ENCODE measurements at regions not wholly inside any gene's neighbourhood (a gene's known extent, or its start where the extent isn't known, plus 50 kb on each side); places are given as distances from the start of the nearest gene placed in this dataset.

GRCh38 chr15:97234851-97235610 is 725.5 kb upstream of the ARRDC4 start:
- no peaks in the 10 kb centered on the region for H4K20me1 ChIP-seq (ENCODE audit: insufficient read depth, low read length)
- no peaks in the 10 kb centered on the region for H3K79me2 ChIP-seq (ENCODE audit: insufficient read depth, low read length)
- no peak overlapping the region for H3K9ac ChIP-seq (ENCODE audit: low read depth, low read length)
- H3K27ac ChIP-seq (ENCODE audit: low read length), result no peak overlapping the region
- H3K4me1 ChIP-seq (ENCODE audit: insufficient read depth, low read length), result no peaks in the 10 kb centered on the region
- peak; percentile 32 for DNase-seq
- peaks cover 4% of the 10 kb centered on the region for H3K27me3 ChIP-seq (ENCODE audit: insufficient read depth, low read length, poor library complexity)
- no peak overlapping the region for H3K4me2 ChIP-seq (ENCODE audit: insufficient read depth, low read length)
- H3K9me3 ChIP-seq (ENCODE audit: insufficient read depth, low read length, severe bottlenecking), result no peaks in the 10 kb centered on the region
- no peak overlapping the region for H3K4me3 ChIP-seq (ENCODE audit: low read depth in 1 of 2, low read length in 2 of 2)
- no peaks in the 10 kb centered on the region for H3K36me3 ChIP-seq (ENCODE audit: insufficient read depth, low read length)
- TF ChIP-seq CTCF (IDR thresholded peaks at IDR 0.05; ENCODE audit: borderline replicate concordance, extremely low read depth, low read length, poor library complexity, severe bottlenecking), result peak; percentile 86
- no peak for TF ChIP-seq EZH2 (IDR thresholded peaks at IDR 0.05; ENCODE audit: borderline replicate concordance, low read depth, low read length, severe bottlenecking)
- no peak overlapping the region for H2AFZ ChIP-seq (ENCODE audit: low read depth, low read length)
- no peak for ATAC-seq (ENCODE audit: insufficient read depth, low read depth)

- no peak for ATAC-seq (ENCODE audit: insufficient read depth, low read depth)
- peaks cover 4% of the 10 kb centered on the region for H3K27me3 ChIP-seq (ENCODE audit: insufficient read depth, low read length, poor library complexity)
- TF ChIP-seq CTCF (IDR thresholded peaks at IDR 0.05; ENCODE audit: borderline replicate concordance, extremely low read depth, low read length, poor library complexity, severe bottlenecking), result no peak
- TF ChIP-seq EZH2 (IDR thresholded peaks at IDR 0.05; ENCODE audit: borderline replicate concordance, low read depth, low read length, severe bottlenecking), result no peak
- H3K27ac ChIP-seq (ENCODE audit: low read length), result no peak overlapping the region
- no peak overlapping the region for H3K9ac ChIP-seq (ENCODE audit: low read depth, low read length)
- H4K20me1 ChIP-seq (ENCODE audit: insufficient read depth, low read length), result no peaks in the 10 kb centered on the region
- H3K36me3 ChIP-seq (ENCODE audit: insufficient read depth, low read length), result no peaks in the 10 kb centered on the region
- H3K4me3 ChIP-seq (ENCODE audit: low read depth in 1 of 2, low read length in 2 of 2), result no peak overlapping the region
- no peaks in the 10 kb centered on the region for H3K9me3 ChIP-seq (ENCODE audit: insufficient read depth, low read length, severe bottlenecking)
- H3K79me2 ChIP-seq (ENCODE audit: insufficient read depth, low read length), result no peaks in the 10 kb centered on the region
- H2AFZ ChIP-seq (ENCODE audit: low read depth, low read length), result no peak overlapping the region
- no peak for DNase-seq
- H3K4me2 ChIP-seq (ENCODE audit: insufficient read depth, low read length), result no peak overlapping the region
- no peaks in the 10 kb centered on the region for H3K4me1 ChIP-seq (ENCODE audit: insufficient read depth, low read length)
Observed at GRCh38 chr15:97235611-97235985, 724.9 kb upstream of the ARRDC4 start.

DNA sequence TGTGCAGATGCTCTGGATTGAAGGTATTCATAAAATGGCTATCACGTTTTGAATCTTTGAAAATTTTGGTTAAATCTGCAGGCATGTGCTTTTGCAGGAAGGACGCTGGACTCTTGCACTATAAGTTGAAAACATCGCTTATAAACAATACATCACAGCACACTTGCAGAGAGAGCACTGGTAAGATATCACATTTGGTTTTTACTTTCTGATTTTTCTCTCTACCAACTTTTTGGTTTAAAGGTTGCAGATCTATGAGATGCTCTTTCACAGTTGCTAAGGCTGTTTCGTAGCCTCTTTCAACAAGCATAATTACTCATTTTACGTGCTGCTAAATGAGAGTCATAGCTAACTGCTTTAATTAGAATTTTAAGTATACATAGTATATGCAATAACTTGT is 724.4 kb upstream of the ARRDC4 start:
- Histone ChIP-seq H3K36me3 (ENCODE audit: insufficient read depth, low read length) (no peaks in the 10 kb centered on the region), H2AFZ (ENCODE audit: low read depth, low read length) (no peak overlapping the region), H3K4me3 (ENCODE audit: low read depth in 1 of 2, low read length in 2 of 2) (no peak overlapping the region), H3K27ac (ENCODE audit: low read length) (no peak overlapping the region), H3K4me1 (ENCODE audit: insufficient read depth, low read length) (no peaks in the 10 kb centered on the region), H3K9ac (ENCODE audit: low read depth, low read length) (no peak overlapping the region), H3K9me3 (ENCODE audit: insufficient read depth, low read length, severe bottlenecking) (no peaks in the 10 kb centered on the region), H3K79me2 (ENCODE audit: insufficient read depth, low read length) (no peaks in the 10 kb centered on the region), H3K27me3 (ENCODE audit: insufficient read depth, low read length, poor library complexity) (peaks cover 4% of the 10 kb centered on the region), H3K4me2 (ENCODE audit: insufficient read depth, low read length) (no peak overlapping the region), H4K20me1 (ENCODE audit: insufficient read depth, low read length) (no peaks in the 10 kb centered on the region)
- ATAC-seq (ENCODE audit: insufficient read depth, low read depth) (no peak), DNase-seq (no peak)
- no peak for TF ChIP-seq EZH2 (IDR thresholded peaks at IDR 0.05; ENCODE audit: borderline replicate concordance, low read depth, low read length, severe bottlenecking)
- TF ChIP-seq CTCF (IDR thresholded peaks at IDR 0.05; ENCODE audit: borderline replicate concordance, extremely low read depth, low read length, poor library complexity, severe bottlenecking), result no peak
